Vagina (tissue), 2 donors: ENCODE measurements at regions not wholly inside any gene's neighbourhood (a gene's known extent, or its start where the extent isn't known, plus 50 kb on each side); places are given as distances from the start of the nearest gene placed in this dataset.

Source experiments
- DNase-seq, 2 donors: peaks; one replicate each; pipeline ENCODE4 v3.0.0-alpha.2; 2017; ENCODE audit errors: extremely low spot score in 2 of 2
- H3K27ac ChIP-seq: fragments of 200-600 bp; sonication (generic); one replicate; pipeline ENCODE4 v1.5.1; 2019
- H3K27me3 ChIP-seq: fragments of 200-600 bp; sonication (generic); one replicate; pipeline ENCODE4 v1.5.1; 2019
- H3K36me3 ChIP-seq, 2 donors: fragments of 200-600 bp; sonication (generic); one replicate each; pipeline ENCODE4 v1.5.1; 2017 to 2019
- H3K4me1 ChIP-seq: fragments of 200-600 bp; sonication (generic); one replicate; pipeline ENCODE4 v1.5.1; 2019
- H3K4me3 ChIP-seq, 2 donors: fragments of 200-600 bp; sonication (generic); 1 replicate in 1 of 2; 2 replicates in 1 of 2; pipeline ENCODE4 v1.5.1; 2016 to 2019
- H3K9me3 ChIP-seq: fragments of 200-600 bp; sonication (generic); one replicate; pipeline ENCODE4 v1.5.1; 2019
- CTCF ChIP-seq, 3 experiments: fragments of 450-650 bp in 2 of 3; fragments of 200-600 bp in 1 of 3; sonication (generic) in 1 of 3; IDR thresholded peaks; one replicate each; pipeline ENCODE4 v1.5.1; 2017 to 2019; ENCODE audit warnings: antibody characterized with exemption in 3 of 3, mild to moderate bottlenecking in 2 of 3, moderate library complexity in 2 of 3
- POLR2A ChIP-seq, 2 donors: fragments of 450-650 bp; IDR thresholded peaks; one replicate each; pipeline ENCODE4 v1.6.1; 2017; ENCODE audit warnings: antibody characterized with exemption in 2 of 2, mild to moderate bottlenecking in 2 of 2, moderate library complexity in 2 of 2
- POLR2AphosphoS5 ChIP-seq, 2 donors: sonication (generic); formaldehyde crosslinking; IDR thresholded peaks; one replicate each; pipeline ENCODE4 v1.9.0; 2017; ENCODE audit warnings: antibody characterized with exemption in 2 of 2, mild to moderate bottlenecking in 2 of 2, low read depth in 1 of 2; ENCODE audit not compliant: insufficient read depth in 1 of 2
- intact Hi-C: fragments of 100-400 bp; cut with DNase I; formaldehyde crosslinking; loops from one replicate; pipeline ENCODE4 v1.15.1; 2023

DNA sequence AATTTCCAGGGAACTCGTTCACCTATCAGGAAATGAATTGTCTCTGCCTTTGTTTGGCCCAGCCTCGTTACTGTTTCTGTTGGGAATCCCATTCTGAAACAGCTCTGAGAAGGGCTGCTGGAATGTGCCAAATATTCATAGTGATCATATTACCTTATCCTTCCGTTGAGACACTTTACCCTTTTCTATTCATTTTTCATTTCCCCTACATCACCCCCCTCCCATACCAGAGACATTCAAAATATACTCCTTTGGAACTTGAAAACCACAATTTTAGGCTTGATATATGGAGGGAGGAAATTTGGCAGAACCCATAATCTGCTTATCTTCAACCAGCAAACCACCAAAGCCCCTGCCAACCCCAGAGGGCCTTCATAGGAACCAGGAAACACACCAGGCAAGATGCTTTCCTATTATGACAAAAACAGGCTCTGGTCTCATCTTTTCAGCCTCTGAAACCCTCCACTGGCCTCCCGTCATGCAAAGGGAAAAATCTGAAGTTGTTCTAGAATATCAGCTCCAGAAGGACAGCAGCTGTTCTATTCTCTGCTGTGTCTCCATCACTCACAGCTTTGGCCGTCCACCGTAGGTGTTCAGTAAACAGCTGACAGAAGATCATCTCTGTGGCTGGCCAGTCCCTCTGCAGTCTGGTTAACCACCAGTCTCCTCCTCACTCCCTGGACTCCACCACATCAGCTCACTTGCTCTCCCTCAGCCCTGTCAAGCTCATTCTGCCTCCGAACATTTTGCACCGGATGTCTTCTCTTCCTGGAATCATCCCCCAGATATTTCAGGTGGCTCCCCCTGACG is 217.2 kb upstream of the WWC1 start:
- intact Hi-C loops = loop anchor here (2.0 kb wide), 1 partner anchor 43 kb away; no protein-coding TSS in a partner anchor
- no peaks in the 10 kb centered on the region for H3K9me3 ChIP-seq
- no peak for DNase-seq
- no peaks in the 10 kb centered on the region for H3K4me1 ChIP-seq
- H3K27me3 ChIP-seq = no peaks in the 10 kb centered on the region
- no peaks in the 10 kb centered on the region for H3K36me3 ChIP-seq
- no peak overlapping the region for H3K27ac ChIP-seq
- TF ChIP-seq CTCF (IDR thresholded peaks at IDR 0.05) (no peak), POLR2AphosphoS5 (IDR thresholded peaks at IDR 0.05; ENCODE audit: insufficient read depth in 1 of 2, low read depth in 1 of 2) (no peak), POLR2A (IDR thresholded peaks at IDR 0.05) (no peak)
- H3K4me3 ChIP-seq = no peak overlapping the region

GRCh38 chr5:168075387-168075786 is 216.1 kb upstream of the WWC1 start:
- Histone ChIP-seq H3K27me3 (no peaks in the 10 kb centered on the region), H3K36me3 (no peaks in the 10 kb centered on the region), H3K4me1 (no peaks in the 10 kb centered on the region), H3K9me3 (no peaks in the 10 kb centered on the region), H3K4me3 (no peak overlapping the region), H3K27ac (no peak overlapping the region)
- intact Hi-C loops = no loop called here
- no peak for DNase-seq
- TF ChIP-seq POLR2AphosphoS5 (IDR thresholded peaks at IDR 0.05; ENCODE audit: insufficient read depth in 1 of 2, low read depth in 1 of 2) = no peak

GRCh38 chr5:168076561-168076991 is 214.9 kb upstream of the WWC1 start:
- DNase-seq = peak in 1 of 2 donors; percentile 69
- H3K27ac ChIP-seq = no peak overlapping the region
- TF ChIP-seq POLR2A (IDR thresholded peaks at IDR 0.05) = no peak
- peak in 1 of 3 experiments; percentile 32 for TF ChIP-seq CTCF (IDR thresholded peaks at IDR 0.05)
- TF ChIP-seq POLR2AphosphoS5 (IDR thresholded peaks at IDR 0.05; ENCODE audit: insufficient read depth in 1 of 2, low read depth in 1 of 2) = no peak

GRCh38 chr5:168085261-168086031 is 206.0 kb upstream of the WWC1 start:
- Histone ChIP-seq H3K36me3 (no peaks in the 10 kb centered on the region), H3K4me1 (peaks cover 31% of the 10 kb centered on the region), H3K27ac (peak overlapping the region; percentile 11), H3K4me3 (no peak overlapping the region), H3K27me3 (no peaks in the 10 kb centered on the region), H3K9me3 (no peaks in the 10 kb centered on the region)
- peak in 1 of 2 donors; percentile 25 for TF ChIP-seq POLR2AphosphoS5 (IDR thresholded peaks at IDR 0.05; ENCODE audit: insufficient read depth in 1 of 2, low read depth in 1 of 2)
- TF ChIP-seq CTCF (IDR thresholded peaks at IDR 0.05) = no peak
- no peak for DNase-seq
- intact Hi-C loops = no loop called here

More at GRCh38 chr5:168076561-168076991, 214.9 kb upstream of the WWC1 start:
- no peak overlapping the region for H3K4me3 ChIP-seq
- H3K36me3 ChIP-seq = no peaks in the 10 kb centered on the region
- no peaks in the 10 kb centered on the region for H3K4me1 ChIP-seq
- H3K9me3 ChIP-seq = no peaks in the 10 kb centered on the region
- intact Hi-C loops = no loop called here
- H3K27me3 ChIP-seq = no peaks in the 10 kb centered on the region

- H3K27ac ChIP-seq = peak overlapping the region; percentile 11
These were observed 205.3 kb upstream of the WWC1 start for GRCh38 chr5:168086104-168086610.

More at GRCh38 chr5:168086104-168086610, 205.3 kb upstream of the WWC1 start:
- DNase-seq = no peak
- TF ChIP-seq POLR2A (IDR thresholded peaks at IDR 0.05) (no peak), POLR2AphosphoS5 (IDR thresholded peaks at IDR 0.05; ENCODE audit: insufficient read depth in 1 of 2, low read depth in 1 of 2) (peak; percentile 2 to 64)
- intact Hi-C loops = no loop called here
- H3K9me3 ChIP-seq = no peaks in the 10 kb centered on the region
- H3K27me3 ChIP-seq = no peaks in the 10 kb centered on the region
- no peaks in the 10 kb centered on the region for H3K36me3 ChIP-seq
- peaks cover 31% of the 10 kb centered on the region for H3K4me1 ChIP-seq
- H3K4me3 ChIP-seq = no peak overlapping the region
